RWPE1 (cell line): ENCODE measurements at regions not wholly inside any gene's neighbourhood (a gene's known extent, or its start where the extent isn't known, plus 50 kb on each side); places are given as distances from the start of the nearest gene placed in this dataset.

Experiments used
- CTCF ChIA-PET: fragments of 350-600 bp; sonication (Branson Sonifier 250); formaldehyde crosslinking; extraction: SDS; loops from one replicate; lab custom pipeline; 2021; lab: Yijun Ruan, JAX
- POLR2A ChIA-PET: fragments of 400-600 bp; formaldehyde crosslinking; extraction: SDS; loops from one replicate; lab custom pipeline; 2020; ENCODE audit warnings: antibody characterized with exemption; ENCODE audit not compliant: low non-redundant PET; lab: Yijun Ruan, JAX
- DNase-seq: peaks from one replicate; pipeline ENCODE4 v3.0.0; 2012; ENCODE audit warnings: low spot score
- H3K27ac ChIP-seq: fragments of 450-650 bp; 2 replicates; pipeline ENCODE4 v1.5.1; 2017
- TF ChIP-seq, protein P1 (sequence below): fragments of 450-650 bp; conservative IDR thresholded peaks from 2 replicates; pipeline ENCODE4 v1.5.1; 2017; ENCODE audit warnings: low read depth, mild to moderate bottlenecking

DNA sequence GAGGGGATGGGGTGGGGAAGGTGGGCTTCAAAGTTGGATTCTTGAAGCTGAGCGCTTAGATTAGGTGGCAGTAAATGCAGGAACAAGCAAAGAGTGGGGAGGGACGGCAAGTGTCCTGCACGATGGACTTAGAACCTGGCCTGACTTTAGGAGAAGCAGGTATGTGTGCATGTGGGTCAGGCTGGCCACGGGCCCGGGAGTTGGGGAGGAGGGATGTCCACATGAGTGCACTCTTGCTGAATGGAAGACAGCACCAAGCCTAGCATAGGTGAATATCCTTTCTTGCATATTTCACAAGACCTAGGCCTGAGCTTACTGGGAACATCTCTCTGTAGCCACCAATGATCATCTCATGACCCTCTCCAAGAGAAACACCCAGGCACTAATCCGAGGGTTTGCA is 96.1 kb downstream of the DDX1 start:
- no peak overlapping the region for H3K27ac ChIP-seq
- DNase-seq, result no peak
- ChIA-PET CTCF (no interaction called here), POLR2A (no interaction called here)
- TF ChIP-seq, protein P1, sequence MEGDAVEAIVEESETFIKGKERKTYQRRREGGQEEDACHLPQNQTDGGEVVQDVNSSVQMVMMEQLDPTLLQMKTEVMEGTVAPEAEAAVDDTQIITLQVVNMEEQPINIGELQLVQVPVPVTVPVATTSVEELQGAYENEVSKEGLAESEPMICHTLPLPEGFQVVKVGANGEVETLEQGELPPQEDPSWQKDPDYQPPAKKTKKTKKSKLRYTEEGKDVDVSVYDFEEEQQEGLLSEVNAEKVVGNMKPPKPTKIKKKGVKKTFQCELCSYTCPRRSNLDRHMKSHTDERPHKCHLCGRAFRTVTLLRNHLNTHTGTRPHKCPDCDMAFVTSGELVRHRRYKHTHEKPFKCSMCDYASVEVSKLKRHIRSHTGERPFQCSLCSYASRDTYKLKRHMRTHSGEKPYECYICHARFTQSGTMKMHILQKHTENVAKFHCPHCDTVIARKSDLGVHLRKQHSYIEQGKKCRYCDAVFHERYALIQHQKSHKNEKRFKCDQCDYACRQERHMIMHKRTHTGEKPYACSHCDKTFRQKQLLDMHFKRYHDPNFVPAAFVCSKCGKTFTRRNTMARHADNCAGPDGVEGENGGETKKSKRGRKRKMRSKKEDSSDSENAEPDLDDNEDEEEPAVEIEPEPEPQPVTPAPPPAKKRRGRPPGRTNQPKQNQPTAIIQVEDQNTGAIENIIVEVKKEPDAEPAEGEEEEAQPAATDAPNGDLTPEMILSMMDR, result no peak

DNA sequence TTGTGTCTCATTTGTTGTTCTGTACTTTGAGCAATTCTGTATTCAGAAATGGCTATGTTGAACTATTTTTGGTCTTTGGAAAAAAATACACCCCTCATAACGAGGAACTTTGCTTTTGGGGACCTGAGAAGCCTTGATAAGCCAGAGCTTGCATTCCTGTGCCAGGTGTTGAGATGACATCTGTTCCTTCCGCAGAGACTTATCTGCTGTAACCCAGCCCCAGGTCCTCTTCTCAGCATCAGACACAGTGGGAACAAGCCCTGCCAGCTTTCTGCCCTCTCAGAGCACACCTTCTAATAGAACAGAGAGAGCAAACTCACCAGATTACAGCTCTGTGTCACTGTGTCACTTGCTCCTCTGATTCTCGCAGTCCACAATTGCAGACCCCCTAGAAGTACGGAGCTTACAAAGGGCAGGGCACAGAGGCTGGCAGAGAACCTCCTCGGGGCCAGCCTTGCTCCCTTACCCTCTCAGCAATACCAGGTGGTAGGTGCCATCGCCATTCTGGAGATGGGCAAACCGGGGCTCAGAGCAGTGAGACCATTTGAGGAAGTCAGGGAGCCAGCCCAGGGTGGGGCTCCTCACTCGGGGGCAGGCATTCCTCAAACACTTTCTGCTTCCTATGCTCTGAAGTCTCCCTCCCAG is 97.4 kb downstream of the DDX1 start:
- DNase-seq, result no peak
- ChIA-PET POLR2A (no interaction called here), CTCF (no interaction called here)
- TF ChIP-seq, protein P1, result no peak
- no peak overlapping the region for H3K27ac ChIP-seq

DNA sequence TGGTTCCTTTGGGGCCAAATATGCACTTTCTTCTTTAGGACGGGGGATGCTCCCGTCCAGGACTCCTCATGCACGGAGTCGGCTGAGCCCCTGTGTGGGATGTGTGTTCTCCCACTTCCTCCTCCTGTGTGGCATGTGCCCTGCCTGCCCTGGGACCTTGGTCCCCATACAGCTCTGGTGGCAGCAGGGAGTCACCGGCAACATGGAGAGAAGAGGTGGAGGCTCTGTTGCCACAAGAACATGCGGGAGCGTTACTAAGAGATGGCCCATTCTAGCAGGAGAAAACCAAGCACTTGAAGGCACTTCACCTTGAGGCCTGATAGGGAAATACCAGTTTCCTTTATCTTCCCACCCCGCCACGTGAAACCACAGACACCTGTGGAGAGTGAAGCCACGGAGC is 98.0 kb downstream of the DDX1 start:
- H3K27ac ChIP-seq, result no peak overlapping the region
- CTCF ChIA-PET, result no interaction called here
- no peak for DNase-seq
- POLR2A ChIA-PET, result no interaction called here
- TF ChIP-seq, protein P1, result no peak

DNA sequence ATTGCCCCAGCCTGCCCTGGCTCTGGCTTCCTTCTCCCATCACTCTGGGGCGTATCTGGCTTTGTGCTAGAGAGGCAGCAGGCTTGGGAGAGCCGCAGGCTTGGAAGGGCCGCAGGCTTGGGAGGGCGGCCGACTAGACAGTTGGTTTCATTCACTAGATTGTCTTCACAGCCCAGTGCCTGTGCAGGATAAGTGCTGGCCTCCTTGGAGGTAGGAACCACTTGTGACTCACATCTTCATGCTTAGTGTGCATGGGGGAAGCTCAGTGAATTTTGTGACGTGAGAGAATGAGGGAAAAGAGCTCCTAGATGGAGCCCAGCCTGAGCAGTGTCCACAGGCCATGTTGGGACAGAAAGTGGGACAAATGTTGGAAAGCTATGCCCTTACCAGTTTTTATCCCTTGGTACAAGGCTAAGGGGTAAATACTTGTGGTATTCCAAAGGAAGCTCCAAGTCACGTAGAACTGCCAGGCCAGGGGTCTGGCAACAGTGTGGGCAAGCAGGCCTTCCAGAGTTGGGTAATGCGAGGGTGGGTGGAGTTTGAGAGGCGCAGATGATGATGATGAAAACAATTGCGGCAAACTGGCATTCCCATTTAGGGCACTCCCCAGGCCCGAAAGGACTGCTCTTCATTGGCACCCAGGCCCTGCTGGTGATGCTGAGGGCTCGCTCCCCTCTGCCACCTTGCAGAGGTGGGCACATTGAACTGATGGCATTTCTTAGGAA is 100.1 kb downstream of the DDX1 start:
- no peak overlapping the region for H3K27ac ChIP-seq
- ChIA-PET POLR2A (no interaction called here), CTCF (no interaction called here)
- DNase-seq, result no peak
- TF ChIP-seq, protein P1, result no peak

DNA sequence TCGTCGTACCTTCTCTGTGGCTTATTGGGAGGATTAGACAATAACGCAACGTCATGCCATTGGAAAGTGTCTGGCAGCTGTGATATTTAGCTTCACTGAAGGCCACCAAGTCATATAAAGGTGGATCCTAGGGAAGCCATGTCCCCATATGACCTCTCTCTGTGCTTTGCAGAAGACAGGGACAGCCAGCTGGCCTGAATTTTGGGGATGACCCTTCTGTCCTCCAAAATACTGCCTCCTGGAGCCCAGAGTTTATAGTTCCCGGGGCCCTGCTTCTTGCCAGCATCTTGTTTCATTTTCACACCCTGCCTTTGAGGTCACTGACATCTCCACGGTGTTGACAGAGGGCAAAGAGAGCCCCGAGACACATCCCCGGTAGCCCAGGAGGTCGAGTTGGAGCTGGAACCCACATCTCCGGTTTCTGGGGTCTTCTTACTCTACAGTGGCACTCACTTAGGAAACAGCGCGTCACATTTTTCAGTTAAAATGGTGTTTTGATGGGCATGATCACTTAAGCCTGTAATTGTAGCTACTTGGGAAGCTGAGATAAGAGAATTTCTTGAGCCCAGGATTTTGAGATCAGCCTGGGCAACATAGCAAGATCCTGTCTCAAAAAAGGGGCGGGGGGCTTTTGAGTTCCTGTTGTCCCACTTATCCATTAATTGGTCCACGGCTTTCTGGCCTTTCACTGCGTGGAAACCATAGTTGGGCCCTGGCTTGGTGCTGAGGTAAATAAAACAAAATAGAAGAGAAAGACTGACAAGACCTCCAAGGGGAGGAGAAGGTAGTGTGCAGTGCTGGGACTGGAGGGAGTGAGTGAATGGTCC is 101.1 kb downstream of the DDX1 start:
- POLR2A ChIA-PET, result no interaction called here
- CTCF ChIA-PET, result no interaction called here
- no peak for DNase-seq
- TF ChIP-seq, protein P1, result no peak
- H3K27ac ChIP-seq, result no peak overlapping the region

DNA sequence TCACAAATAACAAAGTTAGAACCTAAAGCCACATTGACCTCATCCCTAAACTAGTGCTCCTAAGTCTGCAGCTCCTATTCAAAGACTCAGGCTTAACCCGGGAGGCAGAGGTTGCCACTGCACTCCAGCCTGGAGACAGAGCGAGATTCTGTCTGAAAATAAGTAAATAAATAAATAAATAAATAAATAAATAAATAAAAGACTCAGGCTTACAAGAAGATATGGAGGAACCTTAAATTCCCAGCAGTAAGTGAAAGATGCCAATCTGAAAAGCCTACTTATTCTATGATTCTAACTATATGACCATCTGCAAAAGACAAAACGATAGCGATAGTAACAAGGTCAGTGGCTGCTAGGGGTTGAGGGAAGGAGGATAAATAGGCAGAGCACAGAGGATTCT is 101.7 kb downstream of the DDX1 start:
- ChIA-PET CTCF (no interaction called here), POLR2A (no interaction called here)
- DNase-seq, result no peak
- no peak overlapping the region for H3K27ac ChIP-seq
- TF ChIP-seq, protein P1, result no peak
